ENCODE measurements at regions not wholly inside any gene's neighbourhood (a gene's known extent, or its start where the extent isn't known, plus 50 kb on each side); places are given as distances from the start of the nearest gene placed in this dataset.

DNA sequence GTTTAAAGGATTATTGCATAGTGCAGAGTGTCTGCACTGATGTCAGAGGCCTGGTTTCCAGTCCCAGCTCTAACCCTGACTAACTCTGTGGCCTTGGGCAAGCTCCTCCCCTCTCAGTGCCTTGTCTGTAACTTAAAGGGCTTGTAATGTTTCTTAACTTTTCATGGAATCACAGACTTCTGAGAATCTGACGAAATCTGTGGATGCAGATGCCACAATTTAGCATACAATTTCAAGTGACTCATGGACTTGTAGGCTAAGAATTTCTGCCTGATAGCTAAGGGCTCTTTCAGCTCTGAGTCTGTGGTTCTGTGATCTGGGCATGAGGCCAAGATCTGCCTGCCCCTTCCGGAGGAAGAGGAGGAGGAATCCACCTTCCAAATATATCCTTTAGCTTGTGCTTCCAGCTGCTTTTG is 236.9 kb downstream of the AR start:
- DNase-seq = peak; percentile 64 to 89 (median 80)

DNA sequence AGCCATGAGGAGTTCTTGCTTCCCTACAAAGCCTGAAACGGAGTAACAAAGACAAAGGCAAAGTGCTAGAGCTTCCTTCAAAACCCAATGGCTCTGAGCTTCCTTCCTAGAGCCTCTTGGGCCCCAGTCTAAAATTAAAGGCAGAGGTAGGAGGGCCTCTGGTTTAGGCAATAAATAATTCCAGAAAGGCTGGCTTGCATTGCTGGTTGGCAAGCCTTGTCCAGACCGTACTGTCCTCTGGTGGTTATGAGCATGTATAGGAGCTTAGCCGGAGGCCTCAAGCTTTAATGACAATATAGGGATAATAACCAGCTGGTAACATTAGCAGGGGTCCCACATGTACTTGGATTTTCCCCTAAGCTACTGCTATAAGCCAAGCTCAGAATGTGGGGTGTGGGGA is 237.3 kb downstream of the AR start:
- no peak for DNase-seq

DNA sequence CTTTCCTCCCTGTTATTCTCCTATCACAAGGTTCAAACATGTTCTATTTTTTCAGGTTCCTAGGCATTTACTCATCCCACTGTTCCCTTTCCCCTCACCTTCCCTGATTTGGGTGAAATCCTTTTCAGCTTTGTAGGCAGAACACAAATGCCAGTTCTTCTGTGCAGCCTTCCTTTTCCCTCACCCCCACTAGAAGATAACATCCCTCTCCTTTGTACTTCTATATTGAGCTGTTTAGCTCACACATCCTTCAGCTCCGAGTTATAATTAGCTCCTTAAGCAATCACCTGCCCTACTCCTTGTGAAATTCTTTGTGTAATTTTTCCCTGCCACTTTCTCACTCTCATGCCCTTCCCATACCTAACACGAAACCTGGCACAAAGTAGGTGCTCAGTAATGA is 240.9 kb downstream of the AR start:
- DNase-seq = no peak

GRCh38 chrX:67787196-67787595 is 243.4 kb downstream of the AR start:
- DNase-seq = peak in 1 of 3 donors; percentile 4

GRCh38 chrX:67789536-67789935 is 245.7 kb downstream of the AR start:
- DNase-seq = no peak
